Renal cortex interstitium (tissue), 11 donors: ENCODE measurements at regions not wholly inside any gene's neighbourhood (a gene's known extent, or its start where the extent isn't known, plus 50 kb on each side); places are given as distances from the start of the nearest gene placed in this dataset.

ENCODE experiments used
- DNase-seq, 11 donors: peaks; one replicate each; pipeline ENCODE4 v3.0.0-alpha.2; 2013; ENCODE audit warnings: low read depth in 9 of 11, low spot score in 4 of 11; ENCODE audit errors: extremely low read depth in 1 of 11

DNA sequence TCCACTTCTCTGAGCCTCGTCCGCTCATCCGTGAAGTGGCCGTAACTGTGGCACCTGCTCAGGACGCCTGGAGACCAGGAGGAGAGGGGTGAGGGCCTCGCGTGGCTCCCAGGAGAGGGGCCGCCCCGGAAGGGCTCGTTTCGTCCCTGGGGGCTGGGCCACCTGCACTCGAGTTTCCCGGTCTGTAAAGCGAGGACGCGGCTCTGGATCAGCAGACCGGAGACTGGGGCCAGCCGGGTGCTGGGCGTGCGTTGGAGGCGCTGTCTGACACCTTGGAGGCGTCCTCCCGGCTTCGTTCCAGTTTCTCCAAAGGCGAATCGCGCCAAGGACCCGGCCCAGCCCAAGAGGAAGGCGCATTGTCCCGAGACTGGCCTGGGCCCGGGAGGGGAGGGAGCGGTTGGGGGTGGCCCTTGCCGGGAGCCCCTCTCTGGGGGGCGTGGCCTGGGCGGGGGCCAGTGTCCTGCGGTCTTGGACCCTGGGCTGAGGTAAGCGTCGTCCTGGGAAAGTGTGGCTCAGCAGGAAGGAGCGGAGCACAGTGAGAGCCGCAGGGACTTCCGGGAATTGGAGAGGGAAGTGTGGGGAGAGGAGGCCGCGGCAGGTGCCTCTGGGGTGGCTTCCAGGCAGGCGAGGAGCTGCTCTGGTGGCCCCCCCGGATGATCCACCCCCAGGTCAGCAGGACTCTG, 89.6 kb downstream of the FOXL3 start:
- no peak for DNase-seq

DNA sequence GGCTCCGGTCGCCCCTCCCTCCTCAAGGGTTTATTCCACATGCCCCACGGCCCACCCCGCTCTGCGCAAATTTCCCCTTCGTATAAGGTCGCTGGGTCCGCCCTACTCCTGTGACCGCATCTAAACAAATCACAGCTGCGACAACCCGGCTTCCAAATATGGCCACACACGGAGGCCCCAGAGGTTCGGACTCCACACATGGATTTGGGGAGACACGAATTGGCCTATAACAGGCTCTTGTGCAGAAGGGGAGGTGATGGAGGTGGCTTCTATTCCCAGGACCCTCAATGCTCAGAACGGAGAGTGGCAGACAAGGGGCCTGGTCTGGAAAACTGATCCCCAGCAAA, 90.1 kb downstream of the FOXL3 start:
- no peak for DNase-seq

DNA sequence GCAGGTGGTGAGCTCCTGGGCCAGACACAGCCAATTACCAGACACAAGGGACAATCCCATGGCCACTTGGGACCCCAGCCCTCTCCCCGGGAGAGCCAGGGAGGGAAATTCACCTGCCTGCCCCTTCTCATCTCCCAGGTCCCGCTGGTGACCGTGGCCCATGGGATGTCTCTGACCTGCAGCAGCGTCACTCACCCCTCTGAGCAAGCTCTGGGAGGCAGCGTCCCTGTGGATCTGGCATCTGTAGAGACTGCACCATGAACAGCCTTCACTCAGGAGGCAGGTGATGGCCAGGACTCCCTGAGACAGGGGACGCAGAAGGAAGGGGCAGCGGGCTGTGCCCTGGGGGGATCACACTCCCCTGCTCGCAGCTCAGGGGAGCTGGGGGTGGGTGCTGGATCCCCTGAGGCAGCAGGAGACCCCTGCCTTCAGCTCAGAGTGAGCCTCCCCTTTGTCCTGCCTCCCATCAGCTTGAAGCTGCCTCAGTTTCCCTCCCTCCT, 90.8 kb downstream of the FOXL3 start:
- DNase-seq, result no peak

DNA sequence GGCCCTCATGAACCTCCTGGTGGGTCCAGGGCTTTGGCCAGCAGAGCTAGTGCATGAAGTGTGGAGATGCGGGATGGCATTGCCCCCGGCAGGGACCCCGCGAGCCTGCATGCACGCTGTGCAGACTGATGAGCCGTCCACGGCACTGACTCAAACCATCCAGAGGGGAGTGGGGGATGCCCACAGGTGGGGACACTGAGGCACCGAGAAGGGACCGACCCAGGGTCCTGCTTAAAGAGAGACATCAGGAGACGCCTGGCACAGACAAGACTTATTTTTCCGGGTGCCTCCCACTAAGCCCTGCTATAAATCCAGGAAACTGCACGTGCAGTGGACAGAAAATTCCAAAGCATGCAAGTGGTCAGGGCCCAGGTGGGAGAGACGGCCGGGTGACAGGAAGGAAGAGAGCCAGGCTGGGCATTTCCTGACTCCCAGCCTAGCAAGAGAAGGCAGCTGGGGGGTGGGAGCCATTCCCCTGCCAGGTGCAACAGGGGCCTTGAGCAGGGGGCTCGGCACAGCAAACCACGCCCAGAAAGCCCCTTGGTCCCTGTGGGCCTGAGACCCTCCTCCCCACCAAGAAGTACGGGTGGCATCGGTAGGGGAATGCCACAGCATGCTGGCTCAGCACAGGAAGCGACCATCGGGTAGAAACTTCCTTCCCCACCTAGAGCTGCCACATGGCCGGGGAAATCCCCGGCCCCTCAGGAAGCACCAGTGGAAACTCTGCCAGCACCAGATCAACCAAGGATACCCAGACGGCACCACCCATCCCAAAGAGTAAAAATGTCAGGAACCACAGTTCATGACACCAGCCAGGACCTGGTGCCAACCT, 91.5 kb downstream of the FOXL3 start:
- DNase-seq, result no peak

DNA sequence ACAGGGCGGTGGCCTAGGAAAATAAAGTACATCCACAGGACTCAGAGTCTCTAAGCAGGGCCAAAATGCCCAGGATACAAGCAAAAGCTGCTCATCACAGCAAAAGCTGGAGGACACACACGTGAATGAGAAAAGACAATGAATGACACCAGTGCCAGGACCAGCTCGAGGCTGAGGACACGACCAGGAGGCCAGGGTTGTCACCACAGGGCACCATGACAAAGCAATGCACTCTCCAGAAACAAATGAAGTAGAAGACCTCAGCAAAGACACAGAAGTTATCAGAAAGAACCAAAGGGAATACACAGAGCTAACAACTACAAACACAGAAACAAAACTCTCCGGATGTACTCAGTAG, 92.1 kb downstream of the FOXL3 start:
- DNase-seq, result no peak

DNA sequence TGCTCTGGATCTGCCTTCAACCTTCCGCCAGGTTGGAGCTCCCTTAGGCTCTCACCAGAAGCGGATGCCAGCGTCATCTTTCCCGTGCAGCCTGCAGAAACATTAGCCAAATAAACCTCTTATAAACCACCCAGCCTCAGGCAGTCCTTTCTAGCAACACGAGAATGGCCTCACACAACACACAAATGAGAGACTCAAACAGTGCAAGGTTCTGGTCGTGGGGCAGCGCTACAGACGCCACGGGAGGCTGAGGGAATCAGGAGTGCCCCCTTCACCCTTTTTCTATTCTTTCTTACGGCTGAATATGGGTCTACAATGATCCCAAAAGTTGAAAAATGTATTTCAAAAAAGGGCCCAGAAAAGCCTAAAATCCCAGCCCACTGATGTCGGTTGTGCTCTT, 96.4 kb downstream of the FOXL3 start:
- DNase-seq, result no peak

DNA sequence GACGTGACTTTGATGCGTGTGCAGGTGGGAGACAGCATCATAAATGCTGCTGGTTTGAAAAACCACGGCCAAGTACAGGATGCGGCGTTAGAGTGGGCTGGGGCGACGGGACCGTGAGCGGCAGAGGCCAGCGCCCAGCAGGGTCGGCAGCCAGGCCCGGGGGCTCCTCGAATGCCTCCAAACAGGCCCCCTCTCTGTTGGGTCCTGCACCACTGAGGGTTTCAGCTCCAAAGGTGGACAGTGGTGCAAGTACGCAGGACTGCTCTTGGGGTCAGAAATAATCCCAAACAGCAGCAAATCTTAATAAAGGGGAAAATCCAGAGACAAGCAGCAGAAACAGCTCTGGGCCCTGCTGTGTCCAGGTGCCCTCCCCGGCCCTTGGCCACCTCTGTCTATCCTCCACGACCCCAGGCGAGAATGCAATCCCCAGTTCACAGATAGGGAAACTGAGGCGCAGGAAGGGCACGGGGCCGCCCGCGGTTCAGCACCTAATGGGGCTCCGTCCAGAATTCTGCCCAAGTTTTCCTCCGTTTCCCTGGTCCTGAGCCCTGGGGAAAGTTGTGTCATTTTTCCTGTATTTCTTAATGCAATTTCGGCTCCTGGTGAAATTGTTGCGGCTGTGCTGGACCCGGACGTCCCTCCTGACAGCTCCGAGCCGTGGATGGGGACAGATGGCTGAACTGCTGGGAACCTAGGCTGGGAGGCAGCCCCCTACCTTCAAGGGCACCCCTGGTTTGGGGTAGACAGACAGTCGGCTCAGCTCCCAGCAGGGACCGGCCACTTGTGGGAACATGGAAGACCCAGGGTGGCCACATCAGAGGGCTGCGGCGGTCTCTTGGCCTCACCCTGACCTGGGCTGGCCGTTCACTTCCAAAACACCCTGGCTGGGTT, 97.4 kb downstream of the FOXL3 start:
- no peak for DNase-seq

DNA sequence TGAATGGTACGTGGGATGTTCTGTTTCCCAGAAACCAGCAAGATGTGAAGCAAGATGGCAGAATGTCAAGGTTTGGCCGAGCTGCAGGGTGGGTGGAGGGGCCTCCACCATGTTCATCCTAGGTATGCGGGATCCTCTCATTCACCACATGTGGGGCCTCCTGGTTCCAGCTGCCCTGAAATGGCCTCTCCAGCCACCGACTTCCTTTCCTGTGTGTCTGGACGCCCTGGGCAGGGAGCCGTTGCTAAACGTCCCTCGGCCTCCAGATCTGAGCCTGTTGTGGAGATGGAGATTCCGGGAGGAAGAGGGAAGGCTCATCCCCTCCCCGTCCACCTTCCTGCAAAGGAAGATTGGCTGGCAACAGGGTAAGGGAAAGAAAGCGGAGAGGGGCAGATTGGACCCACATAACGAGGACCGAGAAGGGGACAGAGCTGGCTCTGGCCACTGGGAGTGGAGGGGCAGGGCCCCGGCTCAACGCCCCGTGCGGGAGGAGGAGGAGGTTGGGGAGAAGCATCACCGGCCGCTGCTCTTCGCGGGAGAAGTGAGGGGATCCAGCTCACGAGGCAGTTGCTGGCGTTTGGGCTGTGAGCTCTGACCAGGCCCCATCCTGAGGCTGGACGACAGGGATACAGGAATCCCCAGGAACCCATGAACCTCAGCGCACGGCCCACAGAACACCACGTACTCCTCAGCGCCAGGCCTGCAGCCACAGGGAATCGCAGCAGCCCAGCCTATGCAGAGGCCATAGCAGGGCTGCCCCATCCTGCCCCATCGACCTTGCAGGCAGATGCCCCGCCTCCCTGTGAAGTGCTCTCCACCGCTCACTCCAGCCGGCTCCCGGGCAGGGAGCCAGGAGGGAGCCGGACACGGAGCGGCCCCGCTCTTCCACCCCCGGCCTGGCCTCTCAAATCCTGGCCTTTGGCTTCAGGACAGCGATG, 98.3 kb downstream of the FOXL3 start:
- no peak for DNase-seq

DNA sequence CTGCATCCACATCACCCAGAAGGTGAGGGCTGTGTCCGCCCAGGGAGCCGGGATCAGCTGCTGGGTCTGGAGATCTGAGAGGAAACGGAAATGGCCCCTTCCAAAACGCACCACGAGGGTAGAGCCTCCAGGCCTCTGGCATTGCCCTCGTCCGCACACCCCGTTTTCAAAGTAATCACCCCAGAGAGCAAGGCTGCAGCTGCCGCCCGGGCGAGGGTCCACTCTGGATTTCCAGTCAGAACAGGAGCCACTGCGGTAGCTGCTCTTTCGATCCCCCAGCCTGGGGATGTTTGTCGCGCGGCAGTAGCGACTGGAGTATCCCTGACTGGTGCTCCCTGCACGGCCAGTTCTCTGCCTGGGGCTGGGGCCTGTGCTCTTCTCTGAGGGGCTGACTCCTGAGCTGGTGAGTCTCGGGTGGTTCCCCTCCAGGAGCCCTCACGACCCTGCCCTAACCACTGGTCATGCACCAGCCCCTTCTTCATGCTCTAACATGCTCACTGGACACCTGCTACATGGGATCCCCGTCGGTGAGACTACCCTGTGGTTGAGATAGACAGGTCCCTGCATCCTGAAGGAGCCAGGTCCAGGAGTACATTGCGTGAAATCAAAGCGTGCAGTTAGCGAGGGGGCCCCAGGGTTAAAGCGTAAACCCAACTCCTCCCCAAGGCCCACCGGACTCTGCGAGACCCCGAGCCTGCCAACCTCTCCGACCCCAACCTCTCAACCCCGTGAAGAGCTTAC, 99.2 kb downstream of the FOXL3 start:
- DNase-seq, result no peak

DNA sequence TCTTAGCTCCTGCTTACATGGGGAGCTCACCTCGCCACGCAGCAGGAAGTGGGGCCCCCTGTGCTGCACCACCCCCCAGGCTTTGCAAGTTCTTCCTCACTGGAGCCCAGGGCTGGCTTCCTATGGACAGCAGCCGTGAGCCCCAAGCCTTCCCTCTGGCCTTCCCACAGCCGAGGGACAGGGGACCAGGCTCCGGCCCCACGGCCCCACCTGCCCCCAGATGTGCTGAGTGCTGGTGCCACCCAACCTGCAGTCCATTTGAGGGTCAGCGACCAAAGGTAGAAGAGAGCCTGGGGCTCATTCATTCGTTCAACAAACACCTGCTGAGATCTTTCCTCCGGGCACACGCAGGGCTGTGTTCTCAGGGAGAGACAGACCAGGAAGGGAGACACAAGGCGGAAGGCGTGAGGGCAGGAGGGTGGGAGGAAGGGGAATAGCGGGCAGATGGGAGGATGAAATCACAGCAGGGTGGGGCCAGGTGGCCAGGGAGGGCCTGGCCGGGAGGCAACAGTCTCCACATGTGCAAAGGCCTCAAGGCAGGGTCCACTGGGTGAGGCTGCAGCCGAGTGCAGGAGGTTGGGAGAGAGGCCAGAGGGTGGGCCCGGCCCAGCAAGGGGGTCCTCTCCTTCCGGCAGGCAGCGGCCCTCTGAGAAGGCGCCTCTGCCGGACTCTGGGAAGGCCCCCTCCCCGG, 100.1 kb downstream of the FOXL3 start:
- no peak for DNase-seq

DNA sequence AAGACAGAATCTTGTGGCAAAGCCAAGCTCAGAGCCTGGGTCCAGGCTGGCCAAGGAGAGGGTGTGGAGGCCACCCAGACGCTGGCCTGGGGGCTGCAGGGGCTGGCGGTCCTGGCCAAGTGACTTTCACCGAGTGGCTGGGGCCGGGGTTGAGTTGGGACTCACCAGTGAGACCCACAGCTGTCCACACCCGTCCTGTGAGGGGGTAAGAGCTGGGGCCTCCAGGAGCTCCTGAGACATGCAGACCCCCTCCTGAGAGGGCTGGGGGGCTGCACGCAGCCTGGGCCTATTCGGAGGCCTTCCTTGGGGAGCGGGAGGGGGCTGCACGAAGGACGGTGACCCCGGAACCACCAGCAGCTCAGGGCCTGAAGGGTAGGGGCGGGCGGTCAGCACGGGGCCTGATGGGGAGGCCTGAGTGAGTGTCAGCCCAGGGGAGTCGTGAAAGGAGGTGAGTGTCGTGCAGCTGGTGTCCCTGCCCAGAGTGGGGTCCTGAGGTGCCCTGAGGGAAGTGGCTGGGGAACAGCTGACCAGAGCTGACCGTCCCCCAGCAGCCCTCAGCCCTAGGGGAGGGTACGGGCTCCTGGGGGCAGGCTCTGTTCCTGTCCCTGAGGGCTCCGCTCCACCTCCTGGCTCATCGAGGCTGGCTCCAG, 100.9 kb downstream of the FOXL3 start:
- no peak for DNase-seq

DNA sequence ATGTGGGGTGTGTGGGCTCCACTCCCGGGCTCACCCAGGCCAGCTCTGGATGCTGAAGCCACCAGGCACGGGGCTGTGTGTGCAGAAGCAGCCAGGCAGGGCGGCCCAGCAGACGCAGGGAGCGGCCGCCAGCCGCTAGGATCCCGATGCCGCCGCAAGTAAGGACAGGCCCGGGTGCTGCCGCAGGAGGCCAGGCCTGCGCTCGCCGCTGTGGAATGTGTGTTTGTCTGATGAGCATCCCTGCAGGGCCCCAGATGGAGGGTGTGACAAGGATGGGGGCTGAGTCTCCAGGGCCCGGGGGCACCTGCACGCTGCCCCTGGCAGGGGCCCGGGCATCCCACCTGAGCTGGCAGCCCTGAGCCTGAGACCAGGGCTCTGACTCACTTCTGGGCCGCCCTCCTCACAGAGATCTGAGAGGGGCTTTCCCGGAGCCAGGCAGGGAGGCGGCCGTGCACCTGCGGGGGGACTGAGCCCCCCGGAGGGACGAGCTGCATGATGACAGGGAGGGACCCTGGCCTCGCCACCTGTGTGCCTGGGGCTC, 101.5 kb downstream of the FOXL3 start:
- DNase-seq, result no peak

DNA sequence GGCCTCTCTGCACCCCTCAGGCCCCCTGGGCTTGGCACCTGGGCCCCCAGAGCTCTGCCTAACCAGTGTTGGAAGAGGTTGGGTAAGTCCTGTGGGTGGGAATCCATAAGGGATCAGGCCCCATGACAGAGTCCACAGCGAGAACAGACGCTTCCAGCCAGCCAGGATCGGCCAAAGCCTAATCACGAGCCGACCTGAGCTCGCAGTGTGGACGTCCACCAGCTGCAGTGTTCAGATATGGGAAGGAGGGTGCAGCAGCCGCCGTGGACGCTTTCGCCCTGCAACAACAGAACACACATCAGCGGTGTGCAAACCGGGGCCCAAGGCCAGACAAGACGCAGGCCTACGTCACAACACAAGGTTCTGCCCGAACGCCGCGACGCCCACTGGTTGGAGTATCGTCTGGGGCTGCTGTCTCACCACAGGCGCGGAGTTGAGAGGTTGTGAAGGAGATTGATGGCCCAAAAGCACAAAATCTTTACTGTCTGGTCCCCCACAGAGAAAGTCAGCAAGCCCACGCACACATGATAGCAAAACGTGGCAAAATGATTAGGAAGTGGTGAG, 102.1 kb downstream of the FOXL3 start:
- DNase-seq, result no peak

DNA sequence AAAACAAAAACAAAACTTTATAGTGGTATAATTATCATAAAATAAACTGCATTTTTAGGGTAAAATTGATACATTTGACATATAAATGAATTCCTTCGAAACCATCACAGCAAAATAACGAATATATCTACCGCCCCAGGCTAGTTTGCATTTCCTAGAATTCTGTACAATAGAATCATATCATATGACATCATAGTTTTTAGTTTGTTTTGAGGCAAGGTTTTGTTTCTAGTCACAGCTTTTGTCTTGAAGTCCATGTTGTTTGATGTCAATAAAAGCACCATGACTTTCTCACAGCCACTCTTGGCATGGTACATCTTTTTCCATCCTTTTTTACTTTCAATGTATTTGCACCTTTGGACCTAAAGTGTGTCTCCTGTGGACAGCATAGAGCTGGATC, 102.9 kb downstream of the FOXL3 start:
- no peak for DNase-seq

DNA sequence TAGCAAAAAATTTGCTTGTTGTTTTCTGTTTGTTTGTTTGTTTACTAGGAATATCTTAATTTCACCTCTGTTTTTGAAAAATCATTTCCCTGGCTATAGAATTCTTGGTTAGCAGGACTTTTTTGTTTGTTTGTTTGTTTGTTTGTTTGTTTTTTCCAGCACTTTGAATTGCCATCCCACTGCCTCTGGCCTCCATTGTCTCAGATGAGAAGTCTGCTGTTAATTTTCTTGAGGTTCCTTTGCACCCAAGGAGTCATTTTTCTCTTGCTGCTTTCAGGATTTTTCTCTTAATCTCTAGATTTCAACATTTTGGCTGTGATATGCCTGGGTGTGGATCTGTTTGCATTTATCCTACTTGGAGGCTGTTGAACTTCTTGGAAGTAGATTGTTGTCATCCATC, 105.7 kb downstream of the FOXL3 start:
- DNase-seq, result no peak

DNA sequence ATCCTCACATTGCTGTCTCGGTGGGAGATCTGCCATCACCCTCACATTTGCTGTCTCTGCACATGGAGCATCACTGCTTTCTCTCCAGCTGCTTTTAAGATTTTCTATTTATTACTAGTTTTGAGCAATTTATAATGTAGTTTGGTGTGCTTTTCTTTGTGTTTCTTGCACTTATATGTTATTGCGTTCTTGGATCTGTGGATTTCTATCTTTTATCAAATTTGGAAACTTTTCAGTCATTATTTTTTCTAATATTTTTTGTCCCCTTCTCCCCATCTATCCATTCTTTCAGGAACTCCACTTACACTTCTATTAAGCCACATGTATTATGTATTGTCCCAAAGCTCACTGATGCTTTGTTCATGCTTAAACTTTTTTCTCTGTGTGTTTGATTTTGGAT, 108.9 kb downstream of the FOXL3 start:
- no peak for DNase-seq
